HG02943 (cell line): ENCODE measurements at regions not wholly inside any gene's neighbourhood (a gene's known extent, or its start where the extent isn't known, plus 50 kb on each side); places are given as distances from the start of the nearest gene placed in this dataset.

Source experiments
- ATAC-seq: cut with Tn5 transposase; IDR thresholded peaks from one replicate; pipeline ENCODE4 v1.9.1; 2021; ENCODE audit warnings: mild to moderate bottlenecking, low read depth, moderate library complexity; ENCODE audit not compliant: unreplicated experiment

- ATAC-seq, result no peak
These were observed 395.1 kb downstream of the RAPGEF2 start for GRCh38 chr4:159497936-159498335.

- no peak for ATAC-seq
These were observed 395.7 kb downstream of the RAPGEF2 start for GRCh38 chr4:159498446-159499115.

- ATAC-seq, result no peak
These were observed 398.0 kb downstream of the RAPGEF2 start for GRCh38 chr4:159500861-159501260.

GRCh38 chr4:159503236-159504008 is 400.5 kb downstream of the RAPGEF2 start:
- ATAC-seq, result no peak

- ATAC-seq, result no peak
These were observed 401.8 kb downstream of the RAPGEF2 start for GRCh38 chr4:159504684-159505083.

- no peak for ATAC-seq
These were observed 402.5 kb downstream of the RAPGEF2 start for GRCh38 chr4:159505266-159505975.

- ATAC-seq, result no peak
These were observed 404.1 kb downstream of the RAPGEF2 start for GRCh38 chr4:159506801-159507517.

GRCh38 chr4:159508917-159509500 is 406.1 kb downstream of the RAPGEF2 start:
- no peak for ATAC-seq

- ATAC-seq, result no peak
These were observed 409.5 kb downstream of the RAPGEF2 start for GRCh38 chr4:159512348-159512747.

- ATAC-seq, result no peak
These were observed 412.6 kb downstream of the RAPGEF2 start for GRCh38 chr4:159515314-159516025.

GRCh38 chr4:159516556-159517140 is 413.8 kb downstream of the RAPGEF2 start:
- no peak for ATAC-seq

- ATAC-seq, result no peak
These were observed 417.2 kb downstream of the RAPGEF2 start for GRCh38 chr4:159520074-159520473.

- ATAC-seq, result no peak
These were observed 423.3 kb downstream of the RAPGEF2 start for GRCh38 chr4:159526172-159526571.

GRCh38 chr4:159534655-159535054 is 431.8 kb downstream of the RAPGEF2 start:
- ATAC-seq, result no peak

GRCh38 chr4:159538556-159538955 is 435.7 kb downstream of the RAPGEF2 start:
- ATAC-seq, result no peak

- no peak for ATAC-seq
These were observed 437.2 kb downstream of the RAPGEF2 start for GRCh38 chr4:159540038-159540437.

GRCh38 chr4:159540501-159540900 is 437.6 kb downstream of the RAPGEF2 start:
- ATAC-seq, result no peak

GRCh38 chr4:159541143-159541542 is 438.3 kb downstream of the RAPGEF2 start:
- ATAC-seq, result no peak

GRCh38 chr4:159542296-159542695 is 439.4 kb downstream of the RAPGEF2 start:
- ATAC-seq, result no peak
